B cell (primary cell): ENCODE measurements at regions not wholly inside any gene's neighbourhood (a gene's known extent, or its start where the extent isn't known, plus 50 kb on each side); places are given as distances from the start of the nearest gene placed in this dataset.

Experiments
- CTCF ChIP-seq: fragments of 200-600 bp; IDR thresholded peaks from one replicate; pipeline ENCODE4 v1.8.0; 2022; ENCODE audit warnings: antibody characterized with exemption, mild to moderate bottlenecking
- EZH2 ChIP-seq: IDR thresholded peaks from 2 replicates; pipeline ENCODE4 v1.6.1; 2012; ENCODE audit warnings: borderline replicate concordance, low read depth, mild to moderate bottlenecking, moderate library complexity, low read length; ENCODE audit not compliant: insufficient read depth, poor library complexity, severe bottlenecking

GRCh38 chr16:74219706-74220105 is 76.9 kb upstream of the PSMD7 start:
- TF ChIP-seq CTCF = no peak
- TF ChIP-seq EZH2 = no peak
